ENCODE measurements at regions not wholly inside any gene's neighbourhood (a gene's known extent, or its start where the extent isn't known, plus 50 kb on each side); places are given as distances from the start of the nearest gene placed in this dataset.

DNA sequence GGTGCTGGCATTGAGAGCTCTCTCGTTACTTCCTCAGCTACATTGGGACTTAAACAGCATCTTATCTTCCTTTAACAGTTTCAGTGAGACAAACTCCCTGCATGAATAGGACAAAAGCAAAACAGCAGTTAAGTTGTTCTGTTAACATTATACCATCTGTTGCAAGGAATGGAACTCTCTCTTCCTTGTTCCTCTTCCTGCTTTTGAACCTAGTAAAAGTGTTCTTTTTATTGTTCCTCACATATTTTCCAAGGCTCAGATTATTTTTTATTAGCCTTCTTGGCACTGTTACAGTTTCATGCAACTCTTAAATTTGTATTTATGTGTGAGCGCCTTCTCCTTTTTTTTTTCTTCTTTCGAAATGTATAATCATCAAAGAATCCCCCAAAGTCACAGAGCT is 202.6 kb upstream of the UFM1 start:
- no peaks in the 10 kb centered on the region for H3F3A ChIP-seq (replicated peaks; ENCODE audit: low read depth)
- Mint-ChIP-seq H3K4me3 (no peak overlapping the region), H3K27me3 (ENCODE audit: insufficient read depth, low read depth, poor library complexity) (peaks cover 2% of the 10 kb centered on the region), H3K27ac (no peak overlapping the region; the same call in 1 of the 2 replicates), H3K4me1 (no peaks in the 10 kb centered on the region), H3K9me3 (no peaks in the 10 kb centered on the region; the same call in 1 of the 3 replicates), H3K36me3 (ENCODE audit: low read depth) (no peaks in the 10 kb centered on the region; the same call in 2 of the 3 replicates)
- TF ChIP-seq, protein P1, sequence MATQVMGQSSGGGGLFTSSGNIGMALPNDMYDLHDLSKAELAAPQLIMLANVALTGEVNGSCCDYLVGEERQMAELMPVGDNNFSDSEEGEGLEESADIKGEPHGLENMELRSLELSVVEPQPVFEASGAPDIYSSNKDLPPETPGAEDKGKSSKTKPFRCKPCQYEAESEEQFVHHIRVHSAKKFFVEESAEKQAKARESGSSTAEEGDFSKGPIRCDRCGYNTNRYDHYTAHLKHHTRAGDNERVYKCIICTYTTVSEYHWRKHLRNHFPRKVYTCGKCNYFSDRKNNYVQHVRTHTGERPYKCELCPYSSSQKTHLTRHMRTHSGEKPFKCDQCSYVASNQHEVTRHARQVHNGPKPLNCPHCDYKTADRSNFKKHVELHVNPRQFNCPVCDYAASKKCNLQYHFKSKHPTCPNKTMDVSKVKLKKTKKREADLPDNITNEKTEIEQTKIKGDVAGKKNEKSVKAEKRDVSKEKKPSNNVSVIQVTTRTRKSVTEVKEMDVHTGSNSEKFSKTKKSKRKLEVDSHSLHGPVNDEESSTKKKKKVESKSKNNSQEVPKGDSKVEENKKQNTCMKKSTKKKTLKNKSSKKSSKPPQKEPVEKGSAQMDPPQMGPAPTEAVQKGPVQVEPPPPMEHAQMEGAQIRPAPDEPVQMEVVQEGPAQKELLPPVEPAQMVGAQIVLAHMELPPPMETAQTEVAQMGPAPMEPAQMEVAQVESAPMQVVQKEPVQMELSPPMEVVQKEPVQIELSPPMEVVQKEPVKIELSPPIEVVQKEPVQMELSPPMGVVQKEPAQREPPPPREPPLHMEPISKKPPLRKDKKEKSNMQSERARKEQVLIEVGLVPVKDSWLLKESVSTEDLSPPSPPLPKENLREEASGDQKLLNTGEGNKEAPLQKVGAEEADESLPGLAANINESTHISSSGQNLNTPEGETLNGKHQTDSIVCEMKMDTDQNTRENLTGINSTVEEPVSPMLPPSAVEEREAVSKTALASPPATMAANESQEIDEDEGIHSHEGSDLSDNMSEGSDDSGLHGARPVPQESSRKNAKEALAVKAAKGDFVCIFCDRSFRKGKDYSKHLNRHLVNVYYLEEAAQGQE (IDR thresholded peaks at IDR 0.05; ENCODE audit: unreplicated experiment): no peak
- TF ChIP-seq ZNF331 (CRISPR knock-in tag; IDR thresholded peaks at IDR 0.05; ENCODE audit: low read depth): no peak
- TF ChIP-seq CREB1 (CRISPR knock-in tag; IDR thresholded peaks at IDR 0.05; ENCODE audit: low read depth): no peak
- TF ChIP-seq, protein P2, sequence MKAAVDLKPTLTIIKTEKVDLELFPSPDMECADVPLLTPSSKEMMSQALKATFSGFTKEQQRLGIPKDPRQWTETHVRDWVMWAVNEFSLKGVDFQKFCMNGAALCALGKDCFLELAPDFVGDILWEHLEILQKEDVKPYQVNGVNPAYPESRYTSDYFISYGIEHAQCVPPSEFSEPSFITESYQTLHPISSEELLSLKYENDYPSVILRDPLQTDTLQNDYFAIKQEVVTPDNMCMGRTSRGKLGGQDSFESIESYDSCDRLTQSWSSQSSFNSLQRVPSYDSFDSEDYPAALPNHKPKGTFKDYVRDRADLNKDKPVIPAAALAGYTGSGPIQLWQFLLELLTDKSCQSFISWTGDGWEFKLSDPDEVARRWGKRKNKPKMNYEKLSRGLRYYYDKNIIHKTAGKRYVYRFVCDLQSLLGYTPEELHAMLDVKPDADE (IDR thresholded peaks at IDR 0.05): no peak
- no peak for TF ChIP-seq JUNB (IDR thresholded peaks at IDR 0.05; ENCODE audit: unreplicated experiment)
- no peak for TF ChIP-seq POLR2AphosphoS5 (IDR thresholded peaks at IDR 0.05; ENCODE audit: low read depth)
- TF ChIP-seq EZH2 (IDR thresholded peaks at IDR 0.05; ENCODE audit: low read depth, unreplicated experiment): no peak
- TF ChIP-seq EZH2phosphoT487 (IDR thresholded peaks at IDR 0.05; ENCODE audit: unreplicated experiment): no peak
- TF ChIP-seq NANOG (IDR thresholded peaks at IDR 0.05; ENCODE audit: borderline replicate concordance): no peak
- TF ChIP-seq ZNF114 (CRISPR knock-in tag; IDR thresholded peaks at IDR 0.05): no peak
- TF ChIP-seq, protein P3, sequence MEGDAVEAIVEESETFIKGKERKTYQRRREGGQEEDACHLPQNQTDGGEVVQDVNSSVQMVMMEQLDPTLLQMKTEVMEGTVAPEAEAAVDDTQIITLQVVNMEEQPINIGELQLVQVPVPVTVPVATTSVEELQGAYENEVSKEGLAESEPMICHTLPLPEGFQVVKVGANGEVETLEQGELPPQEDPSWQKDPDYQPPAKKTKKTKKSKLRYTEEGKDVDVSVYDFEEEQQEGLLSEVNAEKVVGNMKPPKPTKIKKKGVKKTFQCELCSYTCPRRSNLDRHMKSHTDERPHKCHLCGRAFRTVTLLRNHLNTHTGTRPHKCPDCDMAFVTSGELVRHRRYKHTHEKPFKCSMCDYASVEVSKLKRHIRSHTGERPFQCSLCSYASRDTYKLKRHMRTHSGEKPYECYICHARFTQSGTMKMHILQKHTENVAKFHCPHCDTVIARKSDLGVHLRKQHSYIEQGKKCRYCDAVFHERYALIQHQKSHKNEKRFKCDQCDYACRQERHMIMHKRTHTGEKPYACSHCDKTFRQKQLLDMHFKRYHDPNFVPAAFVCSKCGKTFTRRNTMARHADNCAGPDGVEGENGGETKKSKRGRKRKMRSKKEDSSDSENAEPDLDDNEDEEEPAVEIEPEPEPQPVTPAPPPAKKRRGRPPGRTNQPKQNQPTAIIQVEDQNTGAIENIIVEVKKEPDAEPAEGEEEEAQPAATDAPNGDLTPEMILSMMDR (conservative IDR thresholded peaks at IDR 0.05; ENCODE audit: low read depth in 2 of 2): no peak
- TF ChIP-seq, protein P4, sequence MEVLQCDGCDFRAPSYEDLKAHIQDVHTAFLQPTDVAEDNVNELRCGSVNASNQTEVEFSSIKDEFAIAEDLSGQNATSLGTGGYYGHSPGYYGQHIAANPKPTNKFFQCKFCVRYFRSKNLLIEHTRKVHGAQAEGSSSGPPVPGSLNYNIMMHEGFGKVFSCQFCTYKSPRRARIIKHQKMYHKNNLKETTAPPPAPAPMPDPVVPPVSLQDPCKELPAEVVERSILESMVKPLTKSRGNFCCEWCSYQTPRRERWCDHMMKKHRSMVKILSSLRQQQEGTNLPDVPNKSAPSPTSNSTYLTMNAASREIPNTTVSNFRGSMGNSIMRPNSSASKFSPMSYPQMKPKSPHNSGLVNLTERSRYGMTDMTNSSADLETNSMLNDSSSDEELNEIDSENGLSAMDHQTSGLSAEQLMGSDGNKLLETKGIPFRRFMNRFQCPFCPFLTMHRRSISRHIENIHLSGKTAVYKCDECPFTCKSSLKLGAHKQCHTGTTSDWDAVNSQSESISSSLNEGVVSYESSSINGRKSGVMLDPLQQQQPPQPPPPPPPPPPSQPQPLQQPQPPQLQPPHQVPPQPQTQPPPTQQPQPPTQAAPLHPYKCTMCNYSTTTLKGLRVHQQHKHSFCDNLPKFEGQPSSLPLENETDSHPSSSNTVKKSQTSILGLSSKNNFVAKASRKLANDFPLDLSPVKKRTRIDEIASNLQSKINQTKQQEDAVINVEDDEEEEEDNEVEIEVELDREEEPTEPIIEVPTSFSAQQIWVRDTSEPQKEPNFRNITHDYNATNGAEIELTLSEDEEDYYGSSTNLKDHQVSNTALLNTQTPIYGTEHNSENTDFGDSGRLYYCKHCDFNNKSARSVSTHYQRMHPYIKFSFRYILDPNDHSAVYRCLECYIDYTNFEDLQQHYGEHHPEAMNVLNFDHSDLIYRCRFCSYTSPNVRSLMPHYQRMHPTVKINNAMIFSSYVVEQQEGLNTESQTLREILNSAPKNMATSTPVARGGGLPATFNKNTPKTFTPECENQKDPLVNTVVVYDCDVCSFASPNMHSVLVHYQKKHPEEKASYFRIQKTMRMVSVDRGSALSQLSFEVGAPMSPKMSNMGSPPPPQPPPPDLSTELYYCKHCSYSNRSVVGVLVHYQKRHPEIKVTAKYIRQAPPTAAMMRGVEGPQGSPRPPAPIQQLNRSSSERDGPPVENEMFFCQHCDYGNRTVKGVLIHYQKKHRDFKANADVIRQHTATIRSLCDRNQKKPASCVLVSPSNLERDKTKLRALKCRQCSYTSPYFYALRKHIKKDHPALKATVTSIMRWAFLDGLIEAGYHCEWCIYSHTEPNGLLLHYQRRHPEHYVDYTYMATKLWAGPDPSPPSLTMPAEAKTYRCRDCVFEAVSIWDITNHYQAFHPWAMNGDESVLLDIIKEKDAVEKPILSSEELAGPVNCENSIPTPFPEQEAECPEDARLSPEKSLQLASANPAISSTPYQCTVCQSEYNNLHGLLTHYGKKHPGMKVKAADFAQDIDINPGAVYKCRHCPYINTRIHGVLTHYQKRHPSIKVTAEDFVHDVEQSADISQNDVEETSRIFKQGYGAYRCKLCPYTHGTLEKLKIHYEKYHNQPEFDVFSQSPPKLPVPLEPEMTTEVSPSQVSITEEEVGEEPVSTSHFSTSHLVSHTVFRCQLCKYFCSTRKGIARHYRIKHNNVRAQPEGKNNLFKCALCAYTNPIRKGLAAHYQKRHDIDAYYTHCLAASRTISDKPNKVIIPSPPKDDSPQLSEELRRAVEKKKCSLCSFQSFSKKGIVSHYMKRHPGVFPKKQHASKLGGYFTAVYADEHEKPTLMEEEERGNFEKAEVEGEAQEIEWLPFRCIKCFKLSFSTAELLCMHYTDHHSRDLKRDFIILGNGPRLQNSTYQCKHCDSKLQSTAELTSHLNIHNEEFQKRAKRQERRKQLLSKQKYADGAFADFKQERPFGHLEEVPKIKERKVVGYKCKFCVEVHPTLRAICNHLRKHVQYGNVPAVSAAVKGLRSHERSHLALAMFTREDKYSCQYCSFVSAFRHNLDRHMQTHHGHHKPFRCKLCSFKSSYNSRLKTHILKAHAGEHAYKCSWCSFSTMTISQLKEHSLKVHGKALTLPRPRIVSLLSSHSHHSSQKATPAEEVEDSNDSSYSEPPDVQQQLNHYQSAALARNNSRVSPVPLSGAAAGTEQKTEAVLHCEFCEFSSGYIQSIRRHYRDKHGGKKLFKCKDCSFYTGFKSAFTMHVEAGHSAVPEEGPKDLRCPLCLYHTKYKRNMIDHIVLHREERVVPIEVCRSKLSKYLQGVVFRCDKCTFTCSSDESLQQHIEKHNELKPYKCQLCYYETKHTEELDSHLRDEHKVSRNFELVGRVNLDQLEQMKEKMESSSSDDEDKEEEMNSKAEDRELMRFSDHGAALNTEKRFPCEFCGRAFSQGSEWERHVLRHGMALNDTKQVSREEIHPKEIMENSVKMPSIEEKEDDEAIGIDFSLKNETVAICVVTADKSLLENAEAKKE (CRISPR knock-in tag; IDR thresholded peaks at IDR 0.05): no peak
- TF ChIP-seq STAT1 (IDR thresholded peaks at IDR 0.05; ENCODE audit: unreplicated experiment): no peak
- no peak overlapping the region for H3K4me2 ChIP-seq
- no peak overlapping the region for H3K27ac ChIP-seq (ENCODE audit: low read depth)
- no peaks in the 10 kb centered on the region for H3K79me2 ChIP-seq (replicated peaks; ENCODE audit: insufficient read depth)
- H3K4me3 ChIP-seq: no peak overlapping the region
- peaks cover 6% of the 10 kb centered on the region; the same call in 1 of the 2 replicates for H3K9me2 ChIP-seq (ENCODE audit: insufficient read depth)
- no peaks in the 10 kb centered on the region for H3K27me3 ChIP-seq (ENCODE audit: insufficient read depth)
- DNase-seq (ENCODE audit: low spot score) (no peak), ATAC-seq (no peak)
- H3K36me3 ChIP-seq (ENCODE audit: insufficient read depth): no peaks in the 10 kb centered on the region
- no peaks in the 10 kb centered on the region for H3K4me1 ChIP-seq (ENCODE audit: insufficient read depth)
- H4K20me1 ChIP-seq (replicated peaks; ENCODE audit: insufficient read depth): no peaks in the 10 kb centered on the region
- 0 out of 2 replicates have a peak overlapping the region, but pooled peaks have one; percentile 30 for H2AFZ ChIP-seq
